CD4-positive, CD25-positive, alpha-beta regulatory T cell (primary cell): ENCODE measurements at regions not wholly inside any gene's neighbourhood (a gene's known extent, or its start where the extent isn't known, plus 50 kb on each side); places are given as distances from the start of the nearest gene placed in this dataset.

ENCODE experiments used
- ATAC-seq, 2 donors: fragments of 150-1000 bp; cut with Tn5 transposase; one replicate each; pipeline ENCODE4 v1.10.0; 2021; ENCODE audit warnings: low read depth in 2 of 2, moderate number of reproducible peaks in 2 of 2, moderate library complexity in 1 of 2
- DNase-seq, 3 donors: peaks; one replicate each; pipeline versions ENCODE4 v3.0.0 to v3.0.0-alpha.2; 2012 to 2022; ENCODE audit warnings: mixed read lengths in 1 of 3
- H3K27ac ChIP-seq: one replicate; pipeline ENCODE4 v1.7.0; 2013; ENCODE audit warnings: mild to moderate bottlenecking, low read length; ENCODE audit not compliant: insufficient read depth, poor library complexity, severe bottlenecking
- H3K27me3 ChIP-seq: one replicate; pipeline ENCODE4 v1.7.0; 2013; ENCODE audit warnings: low read length; ENCODE audit not compliant: control insufficient read depth, insufficient read depth
- H3K36me3 ChIP-seq: one replicate; pipeline ENCODE4 v1.7.0; 2013; ENCODE audit warnings: mild to moderate bottlenecking, low read length, moderate library complexity; ENCODE audit not compliant: control insufficient read depth, insufficient read depth
- H3K4me1 ChIP-seq: 2 replicates; pipeline ENCODE4 v1.7.0; 2013; ENCODE audit warnings: mild to moderate bottlenecking, low read length; ENCODE audit not compliant: insufficient read depth, control insufficient read depth, poor library complexity, severe bottlenecking
- H3K4me3 ChIP-seq: one replicate; pipeline ENCODE4 v1.7.0; 2013; ENCODE audit warnings: low read depth, mild to moderate bottlenecking, low read length, moderate library complexity
- H3K9me3 ChIP-seq, 2 experiments: 1 replicate in 1 of 2; 2 replicates in 1 of 2; pipeline ENCODE4 v1.7.0; 2013; ENCODE audit warnings: low read length in 2 of 2, mild to moderate bottlenecking in 1 of 2, moderate library complexity in 1 of 2; ENCODE audit not compliant: control insufficient read depth in 2 of 2
- H3K27ac Mint-ChIP-seq, 3 donors: one replicate each; pipeline ENCODE4 v1.8.0; 2020 to 2022; ENCODE audit warnings: mild to moderate bottlenecking in 3 of 3, mixed read lengths in 3 of 3, moderate library complexity in 2 of 3
- H3K27me3 Mint-ChIP-seq: one replicate; pipeline ENCODE4 v1.8.0; 2022; ENCODE audit warnings: mild to moderate bottlenecking, mixed read lengths
- H3K36me3 Mint-ChIP-seq: one replicate; pipeline ENCODE4 v1.8.0; 2020; ENCODE audit warnings: mixed read lengths
- H3K4me1 Mint-ChIP-seq, 4 donors: one replicate each; pipeline ENCODE4 v1.8.0; 2020 to 2022; ENCODE audit warnings: mixed read lengths in 4 of 4, mild to moderate bottlenecking in 1 of 4
- H3K4me3 Mint-ChIP-seq, 4 donors: one replicate each; pipeline ENCODE4 v1.8.0; 2020 to 2022; ENCODE audit warnings: mild to moderate bottlenecking in 4 of 4, mixed read lengths in 4 of 4, moderate library complexity in 3 of 4
- H3K9me3 Mint-ChIP-seq, 7 donors: one replicate each; pipeline ENCODE4 v1.8.0; 2020 to 2022; ENCODE audit warnings: mixed read lengths in 7 of 7, mild to moderate bottlenecking in 3 of 7, moderate library complexity in 2 of 7

DNA sequence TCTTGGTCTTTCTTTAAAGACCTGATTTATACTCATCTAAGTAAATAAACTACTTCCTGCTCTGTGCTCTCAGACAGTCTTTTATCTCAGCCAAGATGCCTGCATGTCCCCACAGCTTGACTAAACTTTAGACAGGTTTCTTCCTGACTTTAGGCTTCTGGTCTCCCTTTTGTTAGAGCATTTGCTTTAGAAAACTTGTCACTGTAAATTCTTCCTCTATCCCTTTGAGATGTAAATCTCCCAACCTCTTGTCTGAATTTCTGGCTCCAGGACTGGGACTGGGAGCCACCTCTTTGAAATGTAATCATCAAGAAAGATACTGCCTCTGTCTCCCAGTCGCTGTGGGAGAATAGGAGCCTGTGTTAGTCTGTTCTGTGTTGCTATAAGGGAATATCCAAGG is 739.9 kb downstream of the C6orf118 start:
- Histone ChIP-seq H3K4me3 (no peak overlapping the region), H3K9me3 (no peaks in the 10 kb centered on the region), H3K27ac (no peak overlapping the region), H3K4me1 (no peaks in the 10 kb centered on the region), H3K36me3 (no peaks in the 10 kb centered on the region), H3K27me3 (no peaks in the 10 kb centered on the region)
- Mint-ChIP-seq H3K4me3 (no peak overlapping the region), H3K27me3 (no peaks in the 10 kb centered on the region), H3K4me1 (peaks cover 0 to 3% (median 0%) of the 10 kb centered on the region in 4 donors), H3K9me3 (peaks cover 0 to 21% (median 5%) of the 10 kb centered on the region in 7 donors), H3K27ac (no peak overlapping the region), H3K36me3 (no peaks in the 10 kb centered on the region)
- no peak for ATAC-seq
- no peak for DNase-seq

DNA sequence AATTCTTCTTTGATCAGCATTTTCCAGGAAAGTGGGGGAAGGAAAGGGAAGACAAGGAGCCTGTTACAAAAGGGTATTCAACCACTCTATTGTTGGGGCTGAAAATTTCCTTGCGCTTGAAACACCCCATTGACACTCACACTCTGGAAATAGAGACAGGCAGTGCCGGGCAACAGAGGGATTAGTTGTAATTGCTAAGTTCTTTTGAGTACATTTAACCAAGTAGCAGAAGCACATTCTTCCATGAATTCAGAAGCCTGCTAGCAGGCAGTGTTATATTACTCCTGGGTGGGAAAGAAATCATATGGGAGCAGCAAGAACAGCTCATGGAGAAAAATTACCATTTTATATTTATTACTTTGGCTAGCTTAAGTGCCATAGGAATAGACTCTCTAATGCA is 745.5 kb downstream of the C6orf118 start:
- H3K36me3 Mint-ChIP-seq, result no peaks in the 10 kb centered on the region
- H3K4me3 Mint-ChIP-seq, result no peak overlapping the region
- no peak overlapping the region for H3K4me3 ChIP-seq
- no peaks in the 10 kb centered on the region for H3K27me3 ChIP-seq
- H3K9me3 Mint-ChIP-seq, result peaks cover 0 to 29% (median 9%) of the 10 kb centered on the region in 7 donors
- H3K27ac Mint-ChIP-seq, result no peak overlapping the region
- no peak overlapping the region for H3K27ac ChIP-seq
- peaks cover 0 to 19% of the 10 kb centered on the region in 2 experiments for H3K9me3 ChIP-seq
- ATAC-seq (no peak), DNase-seq (no peak)
- no peaks in the 10 kb centered on the region for H3K36me3 ChIP-seq
- no peaks in the 10 kb centered on the region for H3K4me1 Mint-ChIP-seq
- no peaks in the 10 kb centered on the region for H3K27me3 Mint-ChIP-seq
- H3K4me1 ChIP-seq, result no peaks in the 10 kb centered on the region

DNA sequence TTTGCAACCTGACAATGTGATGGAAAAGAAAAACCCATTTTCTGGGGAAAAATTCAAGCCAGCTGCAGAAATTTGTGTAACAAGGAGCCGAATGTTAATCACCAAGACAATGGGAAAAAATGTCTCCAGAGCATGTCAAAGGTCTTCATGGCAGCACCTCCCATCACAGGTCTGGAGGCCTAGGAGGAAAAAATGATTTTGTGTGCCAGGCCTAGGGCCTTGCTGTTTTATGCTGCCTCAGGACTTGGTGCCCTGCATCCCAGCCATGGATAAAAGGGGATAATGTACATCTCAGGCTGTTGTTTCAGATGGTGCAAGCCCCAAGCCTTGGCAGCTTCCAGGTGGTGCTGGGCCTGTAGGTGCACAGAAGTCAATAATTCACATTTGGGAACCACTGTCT is 747.7 kb downstream of the C6orf118 start:
- ATAC-seq (no peak), DNase-seq (no peak)
- Histone ChIP-seq H3K4me1 (no peaks in the 10 kb centered on the region), H3K36me3 (no peaks in the 10 kb centered on the region), H3K9me3 (peaks cover 0 to 19% of the 10 kb centered on the region in 2 experiments), H3K27ac (no peak overlapping the region), H3K4me3 (no peak overlapping the region), H3K27me3 (no peaks in the 10 kb centered on the region)
- H3K36me3 Mint-ChIP-seq, result no peaks in the 10 kb centered on the region
- no peak overlapping the region for H3K27ac Mint-ChIP-seq
- peaks cover 0 to 22% (median 7%) of the 10 kb centered on the region in 7 donors for H3K9me3 Mint-ChIP-seq
- H3K4me3 Mint-ChIP-seq, result no peak overlapping the region
- H3K4me1 Mint-ChIP-seq, result no peaks in the 10 kb centered on the region
- no peaks in the 10 kb centered on the region for H3K27me3 Mint-ChIP-seq

DNA sequence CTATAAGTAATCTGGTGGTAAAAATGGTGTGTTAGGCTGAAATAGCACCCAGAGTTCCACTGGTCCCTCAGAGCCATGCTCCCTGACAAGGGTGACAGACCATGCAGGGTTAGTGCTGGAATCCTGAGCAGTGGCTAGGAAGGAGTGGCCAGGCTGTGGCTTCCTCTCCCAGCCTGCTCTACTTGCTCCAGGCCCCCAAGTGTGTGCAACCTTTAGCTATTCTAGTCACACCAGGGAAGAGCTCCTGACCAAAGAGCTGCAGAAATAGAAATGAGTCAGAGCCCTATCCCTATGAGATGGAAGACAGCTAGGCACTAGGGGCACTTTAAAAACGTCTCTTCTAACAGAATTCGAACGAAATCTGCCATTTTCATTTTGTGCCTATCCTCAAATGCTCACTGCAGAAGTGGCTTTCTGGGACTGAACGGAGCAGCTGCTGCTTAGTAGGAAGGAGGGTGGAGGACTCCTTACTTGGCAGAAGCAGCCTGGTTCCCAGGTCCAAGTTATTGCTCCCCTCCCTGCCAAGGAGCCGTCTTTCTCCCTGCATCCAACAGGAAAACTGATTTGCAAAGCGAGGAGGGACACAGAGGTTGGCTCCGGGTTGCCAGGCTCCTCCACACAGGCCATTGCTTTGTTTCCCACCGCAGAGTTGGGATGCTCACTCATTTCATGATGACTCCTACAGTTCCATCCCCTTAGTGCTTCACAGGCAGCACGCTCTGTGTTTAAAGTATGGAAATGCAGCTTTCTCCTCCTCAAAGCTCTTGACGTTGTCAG is 754.5 kb downstream of the C6orf118 start:
- Mint-ChIP-seq H3K4me3 (no peak overlapping the region), H3K4me1 (no peaks in the 10 kb centered on the region), H3K9me3 (peaks cover 0 to 23% (median 6%) of the 10 kb centered on the region in 7 donors), H3K36me3 (no peaks in the 10 kb centered on the region), H3K27ac (no peak overlapping the region), H3K27me3 (no peaks in the 10 kb centered on the region)
- Histone ChIP-seq H3K9me3 (peaks cover 0 to 2% of the 10 kb centered on the region in 2 experiments), H3K4me3 (no peak overlapping the region), H3K4me1 (no peaks in the 10 kb centered on the region), H3K36me3 (no peaks in the 10 kb centered on the region), H3K27ac (no peak overlapping the region), H3K27me3 (no peaks in the 10 kb centered on the region)
- no peak for ATAC-seq
- DNase-seq, result no peak

DNA sequence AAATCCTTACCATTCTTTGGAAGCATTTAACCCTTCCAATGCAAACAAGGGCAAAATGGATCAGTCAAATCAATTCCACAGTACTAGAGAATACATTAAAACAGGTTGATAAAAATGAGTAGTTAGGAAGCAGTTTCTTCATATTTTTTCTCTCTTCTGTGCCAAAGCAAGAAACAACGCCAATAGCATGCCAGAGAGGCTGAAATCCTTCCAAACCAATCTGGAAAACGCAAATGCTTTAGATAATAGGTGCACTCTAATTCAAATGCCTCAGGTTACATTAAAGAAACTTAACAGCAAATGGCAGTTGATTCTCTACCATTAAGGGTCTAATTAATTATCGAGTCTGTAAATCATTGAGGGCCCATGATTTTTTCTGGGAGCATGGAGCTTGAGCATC is 755.2 kb downstream of the C6orf118 start:
- no peaks in the 10 kb centered on the region for H3K36me3 ChIP-seq
- no peak overlapping the region for H3K4me3 ChIP-seq
- ATAC-seq (no peak), DNase-seq (no peak)
- no peak overlapping the region for H3K27ac ChIP-seq
- Mint-ChIP-seq H3K27ac (no peak overlapping the region), H3K4me3 (no peak overlapping the region), H3K4me1 (no peaks in the 10 kb centered on the region), H3K9me3 (peaks cover 0 to 29% (median 6%) of the 10 kb centered on the region in 7 donors), H3K27me3 (no peaks in the 10 kb centered on the region), H3K36me3 (no peaks in the 10 kb centered on the region)
- peaks cover 0 to 2% of the 10 kb centered on the region in 2 experiments for H3K9me3 ChIP-seq
- no peaks in the 10 kb centered on the region for H3K4me1 ChIP-seq
- no peaks in the 10 kb centered on the region for H3K27me3 ChIP-seq

DNA sequence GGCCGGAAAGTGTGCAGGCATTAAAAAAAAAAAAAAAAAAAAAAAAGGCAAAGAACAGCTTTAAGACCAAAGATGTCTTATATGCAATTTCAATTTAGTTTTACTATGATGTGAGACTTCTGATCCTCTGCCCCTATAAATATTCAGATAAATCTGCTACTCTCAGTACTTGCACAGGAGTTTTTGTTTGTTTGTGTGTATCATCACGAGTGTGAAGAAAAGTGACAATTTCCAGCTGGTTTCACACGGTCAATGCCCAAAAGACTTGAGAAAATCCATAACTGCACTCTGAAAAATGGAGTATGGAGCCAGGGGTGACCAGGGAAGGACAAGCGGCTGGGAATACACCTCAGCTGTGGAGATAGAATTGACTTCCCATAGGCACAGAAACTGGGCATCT is 757.7 kb downstream of the C6orf118 start:
- Histone ChIP-seq H3K4me3 (no peak overlapping the region), H3K4me1 (no peaks in the 10 kb centered on the region), H3K27ac (no peak overlapping the region), H3K9me3 (peaks cover 0 to 2% of the 10 kb centered on the region in 2 experiments), H3K36me3 (no peaks in the 10 kb centered on the region), H3K27me3 (no peaks in the 10 kb centered on the region)
- Mint-ChIP-seq H3K4me3 (no peak overlapping the region), H3K27me3 (no peaks in the 10 kb centered on the region), H3K27ac (no peak overlapping the region), H3K9me3 (peaks cover 0 to 32% (median 9%) of the 10 kb centered on the region in 7 donors), H3K4me1 (no peaks in the 10 kb centered on the region), H3K36me3 (no peaks in the 10 kb centered on the region)
- DNase-seq, result no peak
- no peak for ATAC-seq

DNA sequence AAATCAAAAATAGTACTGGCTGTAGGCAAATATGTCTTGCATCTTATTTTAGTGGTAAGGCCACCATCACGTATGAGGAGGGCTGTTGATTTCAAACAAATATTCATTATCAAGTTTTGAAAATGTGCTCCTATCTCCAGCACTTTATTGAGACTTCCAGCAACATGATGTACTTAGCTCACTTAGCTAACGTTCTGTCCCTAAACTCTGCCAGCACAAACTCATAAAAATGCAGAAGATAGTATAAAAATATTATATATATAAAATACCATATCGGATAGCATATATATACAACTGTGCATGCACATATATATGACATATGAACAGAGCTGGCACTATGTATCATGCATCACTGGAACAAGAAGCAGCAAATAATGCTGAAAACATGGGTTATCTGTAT is 762.3 kb downstream of the C6orf118 start:
- H3K4me1 ChIP-seq, result no peaks in the 10 kb centered on the region
- ATAC-seq (no peak), DNase-seq (no peak)
- H3K27me3 ChIP-seq, result no peaks in the 10 kb centered on the region
- Mint-ChIP-seq H3K9me3 (peaks cover 0 to 17% (median 4%) of the 10 kb centered on the region in 7 donors), H3K27ac (no peak overlapping the region), H3K4me3 (no peak overlapping the region), H3K4me1 (no peaks in the 10 kb centered on the region), H3K36me3 (no peaks in the 10 kb centered on the region), H3K27me3 (no peaks in the 10 kb centered on the region)
- no peak overlapping the region for H3K4me3 ChIP-seq
- H3K27ac ChIP-seq, result no peak overlapping the region
- H3K9me3 ChIP-seq, result peaks cover 0 to 2% of the 10 kb centered on the region in 2 experiments
- H3K36me3 ChIP-seq, result no peaks in the 10 kb centered on the region

DNA sequence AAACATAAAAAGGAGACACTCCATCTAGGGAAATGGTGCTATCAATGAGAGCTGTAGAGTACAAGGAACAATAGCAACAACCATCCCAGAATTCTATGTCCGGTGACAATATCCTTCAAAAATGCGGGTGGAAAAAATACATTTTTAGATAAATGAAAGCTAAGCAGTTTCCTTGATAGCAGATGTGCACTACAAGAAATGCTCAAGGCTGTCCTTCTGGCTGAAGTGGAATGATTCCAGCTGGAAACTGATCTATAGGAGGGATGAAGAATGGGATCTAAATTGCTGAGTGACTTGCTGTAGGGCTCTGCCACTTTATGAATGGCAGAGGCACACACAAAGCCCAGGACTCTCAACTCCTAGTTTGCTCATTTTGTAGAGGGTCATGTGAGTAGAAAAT is 763.1 kb downstream of the C6orf118 start:
- no peaks in the 10 kb centered on the region for H3K4me1 Mint-ChIP-seq
- H3K36me3 Mint-ChIP-seq, result no peaks in the 10 kb centered on the region

More for the DNA sequence above, 763.1 kb downstream of the C6orf118 start:
- Histone ChIP-seq H3K27ac (no peak overlapping the region), H3K4me1 (no peaks in the 10 kb centered on the region), H3K36me3 (no peaks in the 10 kb centered on the region), H3K9me3 (peaks cover 0 to 2% of the 10 kb centered on the region in 2 experiments), H3K4me3 (no peak overlapping the region), H3K27me3 (no peaks in the 10 kb centered on the region)
- H3K27ac Mint-ChIP-seq, result no peak overlapping the region
- no peak overlapping the region for H3K4me3 Mint-ChIP-seq
- H3K27me3 Mint-ChIP-seq, result no peaks in the 10 kb centered on the region
- no peak for ATAC-seq
- H3K9me3 Mint-ChIP-seq, result peaks cover 0 to 12% (median 3%) of the 10 kb centered on the region in 7 donors
- DNase-seq, result no peak
